MCF 10A (cell line): ENCODE measurements at regions not wholly inside any gene's neighbourhood (a gene's known extent, or its start where the extent isn't known, plus 50 kb on each side); places are given as distances from the start of the nearest gene placed in this dataset.

Experiments
- BruUV-seq: library from RNA; stranded (reverse); fragments of 400-500 nt; replicated peaks from 2 replicates; lab custom pipeline; 2021; lab: Mats Ljungman, UMichigan
- CTCF ChIA-PET: fragments of 300-600 bp; sonication (Branson Sonifier 250); formaldehyde crosslinking; extraction: SDS; loops from one replicate; lab custom pipeline; 2021; ENCODE audit warnings: antibody characterized with exemption, inconsistent platforms; lab: Yijun Ruan, JAX
- POLR2A ChIA-PET: fragments of 300-600, 350-650 bp; sonication (Branson Sonifier 250); formaldehyde crosslinking; extraction: SDS; loops from one replicate; lab custom pipeline; 2020; ENCODE audit warnings: antibody characterized with exemption, inconsistent platforms; lab: Yijun Ruan, JAX
- DNase-seq: peaks from one replicate; pipeline ENCODE4 v3.0.0-alpha.2; 2018; ENCODE audit not compliant: unreplicated experiment
- H3K27ac Mint-ChIP-seq: one replicate; pipeline ENCODE4 v1.8.0; 2022; ENCODE audit warnings: mild to moderate bottlenecking, low read depth, mixed read lengths; ENCODE audit not compliant: unreplicated experiment
- H3K27me3 Mint-ChIP-seq: one replicate; pipeline ENCODE4 v1.8.0; 2022; ENCODE audit warnings: mixed read lengths; ENCODE audit not compliant: insufficient read depth, unreplicated experiment
- H3K36me3 Mint-ChIP-seq: one replicate; pipeline ENCODE4 v1.8.0; 2022; ENCODE audit warnings: mild to moderate bottlenecking, moderate library complexity, mixed read lengths; ENCODE audit not compliant: insufficient read depth, unreplicated experiment
- H3K4me1 Mint-ChIP-seq: one replicate; pipeline ENCODE4 v1.8.0; 2022; ENCODE audit warnings: mixed read lengths; ENCODE audit not compliant: insufficient read depth, unreplicated experiment
- H3K4me3 Mint-ChIP-seq: one replicate; pipeline ENCODE4 v1.8.0; 2022; ENCODE audit warnings: mild to moderate bottlenecking, moderate library complexity, mixed read lengths; ENCODE audit not compliant: unreplicated experiment
- H3K9me3 Mint-ChIP-seq: one replicate; pipeline ENCODE4 v1.8.0; 2022; ENCODE audit warnings: mixed read lengths; ENCODE audit not compliant: unreplicated experiment
- intact Hi-C: fragments of 100-400 bp; cut with micrococcal nuclease; formaldehyde crosslinking; loops from 2 replicates; pipeline ENCODE4 v1.14.1; 2022
- TF ChIP-seq, protein P1 (sequence below): fragments of 200-600 bp; IDR thresholded peaks from one replicate; pipeline ENCODE4 v1.8.0; 2022; ENCODE audit warnings: antibody characterized with exemption, mild to moderate bottlenecking; ENCODE audit not compliant: unreplicated experiment

DNA sequence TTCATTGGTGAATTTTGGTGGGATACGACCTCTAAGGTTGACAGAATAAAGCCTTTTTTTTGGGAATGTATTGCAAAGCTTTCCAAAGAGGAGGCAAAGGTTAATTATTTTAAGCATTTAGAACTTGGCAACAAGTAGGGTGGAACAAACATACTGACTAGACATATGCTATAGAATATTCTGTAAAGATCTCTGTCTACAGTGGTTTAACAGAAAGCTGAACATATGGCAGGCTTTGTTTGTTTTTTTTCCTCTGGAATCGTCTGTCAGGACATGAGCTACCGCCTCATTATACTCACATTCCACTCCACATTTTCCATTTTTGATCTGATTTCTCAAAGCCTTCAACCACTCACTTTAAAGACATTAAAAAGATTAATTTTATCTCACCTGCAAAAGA, 153.4 kb upstream of the PELI2 start:
- CTCF ChIA-PET: no interaction called here
- intact Hi-C loops: no loop called here
- Mint-ChIP-seq H3K36me3 (no peaks in the 10 kb centered on the region), H3K4me1 (no peaks in the 10 kb centered on the region), H3K27ac (no peak overlapping the region), H3K4me3 (no peak overlapping the region), H3K27me3 (no peaks in the 10 kb centered on the region), H3K9me3 (no peaks in the 10 kb centered on the region)
- no peak for DNase-seq
- TF ChIP-seq, protein P1, sequence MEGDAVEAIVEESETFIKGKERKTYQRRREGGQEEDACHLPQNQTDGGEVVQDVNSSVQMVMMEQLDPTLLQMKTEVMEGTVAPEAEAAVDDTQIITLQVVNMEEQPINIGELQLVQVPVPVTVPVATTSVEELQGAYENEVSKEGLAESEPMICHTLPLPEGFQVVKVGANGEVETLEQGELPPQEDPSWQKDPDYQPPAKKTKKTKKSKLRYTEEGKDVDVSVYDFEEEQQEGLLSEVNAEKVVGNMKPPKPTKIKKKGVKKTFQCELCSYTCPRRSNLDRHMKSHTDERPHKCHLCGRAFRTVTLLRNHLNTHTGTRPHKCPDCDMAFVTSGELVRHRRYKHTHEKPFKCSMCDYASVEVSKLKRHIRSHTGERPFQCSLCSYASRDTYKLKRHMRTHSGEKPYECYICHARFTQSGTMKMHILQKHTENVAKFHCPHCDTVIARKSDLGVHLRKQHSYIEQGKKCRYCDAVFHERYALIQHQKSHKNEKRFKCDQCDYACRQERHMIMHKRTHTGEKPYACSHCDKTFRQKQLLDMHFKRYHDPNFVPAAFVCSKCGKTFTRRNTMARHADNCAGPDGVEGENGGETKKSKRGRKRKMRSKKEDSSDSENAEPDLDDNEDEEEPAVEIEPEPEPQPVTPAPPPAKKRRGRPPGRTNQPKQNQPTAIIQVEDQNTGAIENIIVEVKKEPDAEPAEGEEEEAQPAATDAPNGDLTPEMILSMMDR: no peak
- POLR2A ChIA-PET: no interaction called here
- no TSS peak for BruUV-seq

DNA sequence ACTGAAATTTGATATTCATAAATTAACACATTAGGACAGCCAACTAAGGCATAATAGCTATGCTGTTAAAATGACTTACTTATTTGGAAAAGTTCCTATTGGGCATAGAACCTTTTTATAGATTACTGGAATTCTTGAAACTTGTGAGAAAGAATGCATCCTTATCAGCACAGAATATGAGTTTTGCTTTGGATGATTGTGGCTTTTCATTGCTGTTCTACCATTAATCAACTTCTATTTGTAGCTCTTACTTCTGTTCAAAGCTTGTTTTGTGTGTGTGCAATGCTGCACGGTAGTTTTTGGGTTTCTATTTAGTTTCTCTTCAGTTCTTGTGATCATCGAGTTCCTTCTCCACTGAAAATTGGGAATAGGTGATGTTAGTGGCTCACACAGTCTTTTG, 152.4 kb upstream of the PELI2 start:
- Mint-ChIP-seq H3K36me3 (no peaks in the 10 kb centered on the region), H3K9me3 (no peaks in the 10 kb centered on the region), H3K27me3 (no peaks in the 10 kb centered on the region), H3K4me1 (no peaks in the 10 kb centered on the region), H3K27ac (no peak overlapping the region), H3K4me3 (no peak overlapping the region)
- intact Hi-C loops: no loop called here
- ChIA-PET CTCF (interaction anchor here (0.7 kb wide), 1 partner anchor 159 kb away, joined by 4 read pairs; no protein-coding TSS in a partner anchor), POLR2A (interaction anchor here (0.6 to 0.7 kb wide), 2 partner anchors 12 to 423 kb away, joined by 3 to 4 read pairs; no protein-coding TSS in a partner anchor)
- no TSS peak for BruUV-seq
- no peak for DNase-seq
- TF ChIP-seq, protein P1: no peak

DNA sequence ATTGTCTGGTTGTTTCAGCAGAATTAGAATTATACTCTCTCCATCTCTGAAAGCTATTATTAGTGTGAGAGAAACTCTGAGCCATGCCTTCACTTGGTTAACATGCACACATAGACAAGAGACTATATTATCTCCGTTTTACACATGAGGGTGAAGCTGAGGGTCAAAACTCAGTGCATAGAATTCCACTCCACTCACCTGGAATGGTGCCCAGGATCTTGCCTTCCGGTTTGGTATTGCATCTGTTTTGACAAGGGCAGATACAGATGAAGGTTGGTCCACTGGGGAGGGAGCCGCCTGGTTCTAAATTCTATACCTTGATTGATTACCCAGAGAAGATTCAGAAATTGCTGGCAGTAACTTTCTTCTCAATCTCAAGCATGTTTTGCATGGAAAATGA, 149.5 kb upstream of the PELI2 start:
- ChIA-PET CTCF (no interaction called here), POLR2A (interaction anchor here (1.1 kb wide), 1 partner anchor 11 kb away, joined by 3 read pairs; no protein-coding TSS in a partner anchor)
- Mint-ChIP-seq H3K9me3 (no peaks in the 10 kb centered on the region), H3K36me3 (no peaks in the 10 kb centered on the region), H3K27ac (no peak overlapping the region), H3K4me1 (no peaks in the 10 kb centered on the region), H3K4me3 (no peak overlapping the region), H3K27me3 (no peaks in the 10 kb centered on the region)
- no TSS peak for BruUV-seq
- DNase-seq: peak; percentile 5
- TF ChIP-seq, protein P1: no peak
- intact Hi-C loops: no loop called here

DNA sequence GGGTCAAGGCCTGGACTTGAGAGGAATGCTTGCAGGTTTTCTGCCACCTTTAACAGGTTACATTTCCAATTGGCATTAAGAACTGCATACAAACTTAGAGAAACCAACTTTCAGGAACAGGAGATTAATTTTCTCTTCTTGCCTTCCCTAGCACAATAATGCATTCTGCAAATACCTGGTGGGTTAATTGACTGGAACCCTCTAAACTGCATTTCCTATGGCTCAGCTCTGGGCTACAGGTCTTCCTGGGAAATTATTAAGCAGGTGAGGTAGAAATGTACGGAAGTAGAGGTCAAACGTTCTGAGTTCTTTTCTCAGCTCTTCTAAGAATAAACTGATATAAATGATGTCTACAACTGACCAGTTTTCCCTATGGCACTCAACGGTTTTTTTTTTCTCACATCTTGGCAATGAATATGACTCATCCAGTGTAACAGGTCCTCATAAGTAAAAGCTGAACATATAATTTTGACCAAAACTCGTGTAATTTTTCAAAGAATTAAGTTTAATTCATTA, 144.9 kb upstream of the PELI2 start:
- no peaks in the 10 kb centered on the region for H3K9me3 Mint-ChIP-seq
- no peaks in the 10 kb centered on the region for H3K36me3 Mint-ChIP-seq
- no peaks in the 10 kb centered on the region for H3K27me3 Mint-ChIP-seq
- ChIA-PET POLR2A (no interaction called here), CTCF (no interaction called here)
- H3K27ac Mint-ChIP-seq: no peak overlapping the region
- H3K4me3 Mint-ChIP-seq: no peak overlapping the region
- no peaks in the 10 kb centered on the region for H3K4me1 Mint-ChIP-seq
- BruUV-seq: no TSS peak
- intact Hi-C loops: no loop called here
- no peak for DNase-seq
- TF ChIP-seq, protein P1: no peak
